OCI-LY3 (cell line): ENCODE measurements at regions not wholly inside any gene's neighbourhood (a gene's known extent, or its start where the extent isn't known, plus 50 kb on each side); places are given as distances from the start of the nearest gene placed in this dataset.

Experiments
- H2AFZ ChIP-seq: fragments of 200-600, 300-600 bp; shearing (Covaris generic); 2 replicates; pipeline ENCODE4 v1.6.0; 2014; ENCODE audit warnings: antibody characterized with exemption, low read depth, low read length
- H3K27ac ChIP-seq: fragments of 200-600, 300-600 bp; sonication (generic); 2 replicates; pipeline ENCODE4 v1.5.1; 2014; ENCODE audit warnings: mild to moderate bottlenecking, low read length, moderate library complexity, mixed read lengths
- H3K27me3 ChIP-seq: fragments of 200-600, 300-600 bp; sonication (generic); 2 replicates; pipeline ENCODE4 v1.6.1; 2014; ENCODE audit warnings: low read depth, low read length, mixed read lengths
- H3K36me3 ChIP-seq: fragments of 200-600, 300-600 bp; sonication (generic); replicated peaks from 2 replicates; pipeline ENCODE3; 2014; ENCODE audit warnings: low read depth, low read length, mixed read lengths
- H3K4me1 ChIP-seq: fragments of 300-600, 200-600 bp; sonication (generic); 2 replicates; pipeline ENCODE4 v1.6.1; 2014; ENCODE audit warnings: low read length, mixed read lengths
- H3K4me2 ChIP-seq: fragments of 200-600, 300-600 bp; sonication (generic); 2 replicates; pipeline ENCODE4 v1.6.1; 2014; ENCODE audit warnings: low read length, mixed read lengths
- H3K4me3 ChIP-seq: fragments of 300-600, 200-600 bp; sonication (generic); 2 replicates; pipeline ENCODE4 v1.5.1; 2014; ENCODE audit warnings: antibody characterized with exemption, mild to moderate bottlenecking, low read length, moderate library complexity
- H3K79me2 ChIP-seq: fragments of 300-600, 200-600 bp; shearing (Covaris generic); 2 replicates; pipeline ENCODE4 v1.6.1; 2014; ENCODE audit warnings: mild to moderate bottlenecking, low read length, mixed read lengths
- H3K9ac ChIP-seq: fragments of 300-600, 200-600 bp; shearing (Covaris generic); 2 replicates; pipeline ENCODE4 v1.6.0; 2014; ENCODE audit warnings: mild to moderate bottlenecking, low read length, moderate library complexity
- H3K9me3 ChIP-seq: fragments of 200-600, 300-600 bp; shearing (Covaris generic); 2 replicates; pipeline ENCODE4 v1.6.1; 2014; ENCODE audit warnings: low read length, mixed read lengths; ENCODE audit not compliant: insufficient read depth
- H4K20me1 ChIP-seq: fragments of 200-600, 300-600 bp; sonication (generic); 2 replicates; pipeline ENCODE4 v1.6.1; 2016; ENCODE audit warnings: low read length, mixed read lengths; ENCODE audit not compliant: insufficient read depth
- CTCF ChIP-seq: fragments of 200-600, 300-600 bp; sonication (generic); IDR thresholded peaks from 2 replicates; pipeline ENCODE4 v1.5.1; 2014; ENCODE audit warnings: antibody characterized with exemption, low read length, low read depth
- EZH2phosphoT487 ChIP-seq: fragments of 200-600 bp; shearing (Covaris generic); IDR thresholded peaks from 2 replicates; pipeline ENCODE4 v1.6.1; 2018; ENCODE audit warnings: antibody characterized with exemption, mixed run types, low read depth

GRCh38 chr17:79560527-79560926, 50.3 kb downstream of the RBFOX3 start:
- no peak overlapping the region for H3K4me2 ChIP-seq
- no peak overlapping the region for H2AFZ ChIP-seq
- TF ChIP-seq CTCF (no peak), EZH2phosphoT487 (no peak)
- H3K27ac ChIP-seq = no peak overlapping the region
- H3K4me1 ChIP-seq = no peaks in the 10 kb centered on the region
- H3K36me3 ChIP-seq = no peaks in the 10 kb centered on the region
- H3K9me3 ChIP-seq = no peaks in the 10 kb centered on the region
- H3K4me3 ChIP-seq = no peak overlapping the region
- no peaks in the 10 kb centered on the region for H3K27me3 ChIP-seq
- no peaks in the 10 kb centered on the region for H4K20me1 ChIP-seq
- H3K79me2 ChIP-seq = no peaks in the 10 kb centered on the region
- H3K9ac ChIP-seq = no peak overlapping the region

GRCh38 chr17:79559111-79559887, 51.6 kb downstream of the RBFOX3 start:
- H3K27me3 ChIP-seq = no peaks in the 10 kb centered on the region
- TF ChIP-seq CTCF (no peak), EZH2phosphoT487 (no peak)
- no peak overlapping the region for H3K9ac ChIP-seq
- no peak overlapping the region for H3K4me2 ChIP-seq
- no peaks in the 10 kb centered on the region for H3K4me1 ChIP-seq
- H4K20me1 ChIP-seq = no peaks in the 10 kb centered on the region
- H3K9me3 ChIP-seq = no peaks in the 10 kb centered on the region
- no peak overlapping the region for H3K4me3 ChIP-seq
- H3K36me3 ChIP-seq = no peaks in the 10 kb centered on the region
- H3K27ac ChIP-seq = no peak overlapping the region
- H3K79me2 ChIP-seq = no peaks in the 10 kb centered on the region
- no peak overlapping the region for H2AFZ ChIP-seq

- Histone ChIP-seq H4K20me1 (no peaks in the 10 kb centered on the region), H3K4me3 (no peak overlapping the region), H3K27me3 (no peaks in the 10 kb centered on the region), H3K9ac (no peak overlapping the region), H3K27ac (no peak overlapping the region), H3K9me3 (no peaks in the 10 kb centered on the region), H3K4me2 (no peak overlapping the region), H2AFZ (no peak overlapping the region), H3K36me3 (no peaks in the 10 kb centered on the region), H3K79me2 (no peaks in the 10 kb centered on the region), H3K4me1 (no peaks in the 10 kb centered on the region)
- TF ChIP-seq EZH2phosphoT487 (no peak), CTCF (no peak)
Observed at GRCh38 chr17:79558091-79558900, 52.6 kb downstream of the RBFOX3 start.
